K562 (cell line): ENCODE measurements at regions not wholly inside any gene's neighbourhood (a gene's known extent, or its start where the extent isn't known, plus 50 kb on each side); places are given as distances from the start of the nearest gene placed in this dataset.

ENCODE experiments used
- ATAC-seq: fragments of 200-7000 bp; cut with Tn5 transposase; 3 replicates; pipeline ENCODE4 v1.9.1; 2020; ENCODE audit warnings: moderate library complexity
- BruUV-seq: library from RNA; stranded (reverse); fragments of 400-500 nt; replicated peaks from 2 replicates; lab custom pipeline; 2021; lab: Mats Ljungman, UMichigan
- CTCF ChIA-PET: fragments of 300-600 bp; formaldehyde crosslinking; extraction: SDS; loops from one replicate; lab custom pipeline; 2021; ENCODE audit warnings: low intra/inter-chr PET ratio; lab: Yijun Ruan, JAX
- POLR2A ChIA-PET: fragments of 300-600, 350-650 bp; sonication (Branson Sonifier 250); formaldehyde crosslinking; extraction: SDS; loops from one replicate; lab custom pipeline; 2021; ENCODE audit warnings: antibody characterized with exemption, inconsistent platforms; lab: Yijun Ruan, JAX
- DNase-seq, 4 experiments: peaks; one replicate each; pipeline versions ENCODE4 v3.0.0 to v3.0.0-alpha.2; 2011 to 2018; ENCODE audit warnings: low spot score in 3 of 4, mixed read lengths in 3 of 4; ENCODE audit errors: extremely low read depth in 1 of 4
- FAIRE-seq: peaks from 2 replicates; lab custom pipeline; 2011; peaks lifted over from hg19 to GRCh38; lab: Jason Lieb, UNC
- H2AFZ ChIP-seq: 2 replicates; pipeline ENCODE4 v1.6.0; 2011; ENCODE audit warnings: low read depth, low read length, control low read depth, inconsistent platforms
- H3K27ac ChIP-seq: fragments of 200-600 bp; 3 replicates; pipeline ENCODE4 v1.8.0; 2011; ENCODE audit warnings: low read depth, mild to moderate bottlenecking, control low read depth, inconsistent platforms, low read length, moderate library complexity, mixed read lengths; ENCODE audit errors: extremely low read depth
- H3K27me3 ChIP-seq, 2 experiments: fragments of 300-600 bp in 1 of 2; 2 replicates in 1 of 2; 3 replicates in 1 of 2; pipeline versions ENCODE4 v1.6.0 to v1.8.0; 2011; ENCODE audit warnings: inconsistent platforms in 2 of 2, low read length in 2 of 2, mild to moderate bottlenecking in 1 of 2, mixed read lengths in 1 of 2, moderate library complexity in 1 of 2; ENCODE audit not compliant: control insufficient read depth in 2 of 2, insufficient read depth in 2 of 2
- H3K36me3 ChIP-seq: fragments of 300-600 bp; 3 replicates; pipeline ENCODE4 v1.8.0; 2011; ENCODE audit warnings: mild to moderate bottlenecking, low read length, inconsistent platforms; ENCODE audit not compliant: control insufficient read depth, insufficient read depth
- H3K4me1 ChIP-seq, 2 experiments: fragments of 200-600 bp in 1 of 2; replicated peaks in 1 of 2; 2 replicates in 1 of 2; 3 replicates in 1 of 2; pipeline versions ENCODE4 v1.5.1 to v1.8.0; 2011; ENCODE audit warnings: inconsistent platforms in 2 of 2, low read length in 2 of 2, mild to moderate bottlenecking in 1 of 2, mixed read lengths in 1 of 2, moderate library complexity in 1 of 2; ENCODE audit not compliant: control insufficient read depth in 2 of 2, insufficient read depth in 2 of 2
- H3K4me2 ChIP-seq: 2 replicates; pipeline ENCODE4 v1.6.1; 2011; ENCODE audit warnings: low read length, control low read depth, inconsistent platforms, mixed read lengths; ENCODE audit not compliant: insufficient read depth
- H3K4me3 ChIP-seq: fragments of 200-600 bp; sonication (generic), shearing (Covaris generic); 2 replicates; pipeline ENCODE4 v1.5.1; 2016; ENCODE audit warnings: control low read depth, inconsistent platforms
- H3K79me2 ChIP-seq: fragments of 200-600 bp; 3 replicates; pipeline ENCODE4 v1.8.0; 2011; ENCODE audit warnings: low read length, inconsistent platforms; ENCODE audit not compliant: control insufficient read depth, insufficient read depth
- H3K9ac ChIP-seq, 2 experiments: 2 replicates each; pipeline versions ENCODE4 v1.6.0 to v1.6.1; 2011; ENCODE audit warnings: low read depth in 2 of 2, low read length in 2 of 2, control low read depth in 1 of 2, inconsistent platforms in 1 of 2, mild to moderate bottlenecking in 1 of 2, mixed read lengths in 1 of 2; ENCODE audit not compliant: insufficient read depth in 1 of 2
- H3K9me1 ChIP-seq: one replicate; pipeline ENCODE4 v1.6.0; 2011; ENCODE audit warnings: inconsistent platforms, mild to moderate bottlenecking, low read length, moderate library complexity; ENCODE audit not compliant: control insufficient read depth, insufficient read depth
- H3K9me3 ChIP-seq: replicated peaks from 2 replicates; pipeline ENCODE4 v1.5.1; 2011; ENCODE audit warnings: low read depth, low read length, inconsistent platforms; ENCODE audit not compliant: control insufficient read depth, insufficient read depth
- H4K20me1 ChIP-seq: replicated peaks from 2 replicates; pipeline ENCODE4 v1.6.1; 2011; ENCODE audit warnings: low read length, inconsistent platforms, mixed read lengths; ENCODE audit not compliant: control insufficient read depth, insufficient read depth
- CBFA2T2 ChIP-seq: fragments of 450-650 bp; conservative IDR thresholded peaks from 2 replicates; pipeline ENCODE4 v1.6.1; 2017; ENCODE audit warnings: mild to moderate bottlenecking
- CTCF ChIP-seq, 3 experiments: IDR thresholded peaks in 2 of 3; conservative IDR thresholded peaks in 1 of 3; 2 replicates each; pipeline ENCODE4 v1.5.1; 2011 to 2012; ENCODE audit warnings: low read length in 3 of 3, mild to moderate bottlenecking in 3 of 3, control low read depth in 2 of 3, improper control_type of control experiment in 1 of 3, inconsistent platforms in 1 of 3, low read depth in 1 of 3, mixed read lengths in 1 of 3, moderate library complexity in 1 of 3; ENCODE audit not compliant: insufficient read depth in 2 of 3
- HIVEP1 ChIP-seq: fragments of 250-450 bp; sonication (Bioruptor Pico); IDR thresholded peaks from 2 replicates; pipeline ENCODE4 v1.4.0; 2020; ENCODE audit warnings: mild to moderate bottlenecking
- ILF3 ChIP-seq: fragments of 450-650 bp; IDR thresholded peaks from 2 replicates; pipeline ENCODE4 v1.6.1; 2018; ENCODE audit warnings: antibody characterized with exemption, mild to moderate bottlenecking, moderate library complexity, borderline replicate concordance
- NCOA6 ChIP-seq: fragments of 450-650 bp; IDR thresholded peaks from 2 replicates; pipeline ENCODE4 v1.6.1; 2017; ENCODE audit warnings: mild to moderate bottlenecking
- PYGO2 ChIP-seq: fragments of 450-650 bp; IDR thresholded peaks from 2 replicates; pipeline ENCODE4 v1.6.1; 2016; ENCODE audit warnings: mild to moderate bottlenecking, missing genetic modification characterization, moderate library complexity, missing compliant biosample characterization
- RHOXF2B ChIP-seq: fragments of 250-450 bp; sonication (Bioruptor Pico); conservative IDR thresholded peaks from 2 replicates; pipeline ENCODE4 v1.5.1; 2021
- ZNF551 ChIP-seq: fragments of 250-450 bp; sonication (Bioruptor Pico); IDR thresholded peaks from 2 replicates; pipeline ENCODE4 v1.5.0; 2021; ENCODE audit warnings: mild to moderate bottlenecking, moderate library complexity
- WGBS: fragments of 100-300 bp; shearing (Covaris generic); methylation state at CpG from one replicate; pipeline ENCODE4 v1.1.6; 2016; ENCODE audit warnings: low coverage, mixed read lengths; ENCODE audit not compliant: insufficient coverage; ENCODE audit errors: missing lambda C conversion rate; 5-methylcytosine and 5-hydroxymethylcytosine counted together
- in situ Hi-C: fragments of 300-500 bp; cut with MboI; formaldehyde crosslinking; loops from 4 replicates; pipeline ENCODE4 v1.15.0; 2018; ENCODE audit warnings: inconsistent platforms, mixed read lengths
- intact Hi-C: fragments of 100-400 bp; cut with micrococcal nuclease; formaldehyde crosslinking; loops from 2 replicates; pipeline ENCODE4 v1.14.2; 2022
- TF ChIP-seq, protein P1 (sequence below): fragments of 250-450 bp; sonication (Bioruptor Pico); IDR thresholded peaks from 2 replicates; pipeline ENCODE4 v1.5.0; 2020; ENCODE audit warnings: mild to moderate bottlenecking, borderline replicate concordance

DNA sequence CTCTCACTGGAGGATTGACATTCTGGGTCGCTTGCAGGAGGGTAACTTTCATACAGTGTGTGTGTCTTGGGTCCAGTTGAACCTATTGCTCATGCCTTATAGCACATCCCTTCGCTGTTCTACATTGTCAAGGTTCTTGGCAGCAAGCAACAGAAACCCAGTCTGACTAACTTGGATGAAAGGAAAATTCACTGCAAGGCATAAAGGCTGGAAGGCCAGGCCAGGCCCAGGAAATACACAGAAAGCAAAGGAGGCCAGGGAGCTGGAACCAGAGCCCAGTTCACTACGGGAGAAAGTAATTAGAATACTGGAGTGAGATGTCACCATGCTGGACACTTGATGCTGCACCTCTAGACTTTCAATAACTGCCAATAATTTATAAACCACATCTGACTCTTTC, 353.8 kb upstream of the GATB start:
- intact Hi-C loops (no loop called here), in situ Hi-C loops (no loop called here)
- FAIRE-seq (no peak), ATAC-seq (no peak), DNase-seq (no peak)
- ChIA-PET POLR2A (interaction anchor here (0.5 kb wide), 1 partner anchor 276 kb away, joined by 3 read pairs; no protein-coding TSS in a partner anchor), CTCF (no interaction called here)
- Histone ChIP-seq H3K36me3 (no peaks in the 10 kb centered on the region), H3K9me1 (no peaks in the 10 kb centered on the region), H3K9me3 (no peaks in the 10 kb centered on the region), H3K4me3 (no peak overlapping the region), H3K27ac (no peak overlapping the region), H3K9ac (no peak overlapping the region), H3K27me3 (peaks cover 8 to 39% of the 10 kb centered on the region in 2 experiments; a peak in 4 of 5 replicates), H3K4me1 (no peaks in the 10 kb centered on the region), H3K4me2 (no peak overlapping the region), H2AFZ (no peak overlapping the region), H4K20me1 (no peaks in the 10 kb centered on the region), H3K79me2 (no peaks in the 10 kb centered on the region)
- WGBS = 0% methylated on average over 3 of the region's 3 CpGs
- no peak for TF ChIP-seq HIVEP1 (CRISPR knock-in tag)
- no TSS peak for BruUV-seq

DNA sequence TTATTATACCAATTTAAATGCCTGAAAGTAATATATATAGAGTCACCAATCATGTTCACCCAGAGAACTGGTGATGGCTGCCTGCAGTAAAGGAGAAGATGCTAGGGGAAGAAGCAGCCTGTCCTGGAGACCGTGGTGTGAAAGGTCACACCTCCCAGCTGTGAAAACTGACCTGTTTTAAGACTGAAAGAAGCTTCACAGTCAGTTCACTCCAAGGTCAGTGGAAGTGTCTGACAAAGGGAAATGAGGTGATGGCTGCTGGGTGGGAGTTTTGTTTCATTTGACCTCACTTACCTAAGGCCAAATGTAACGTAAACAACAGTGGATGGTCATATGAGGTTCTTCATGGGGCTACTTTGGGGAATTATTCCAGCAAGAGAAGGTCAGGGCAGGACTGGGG, 352.1 kb upstream of the GATB start:
- H3K27me3 ChIP-seq = peaks cover 5 to 27% of the 10 kb centered on the region in 2 experiments; a peak in 4 of 5 replicates
- no peaks in the 10 kb centered on the region for H3K4me1 ChIP-seq
- no TSS peak for BruUV-seq
- in situ Hi-C loops = no loop called here
- no peak overlapping the region for H3K4me2 ChIP-seq
- no peak overlapping the region for H2AFZ ChIP-seq
- H3K36me3 ChIP-seq = no peaks in the 10 kb centered on the region
- ATAC-seq (no peak), FAIRE-seq (no peak), DNase-seq (no peak)
- ChIA-PET POLR2A (interaction anchor here (0.8 kb wide), 1 partner anchor 15 kb away, joined by 3 read pairs; no protein-coding TSS in a partner anchor), CTCF (no interaction called here)
- no peak overlapping the region for H3K4me3 ChIP-seq
- intact Hi-C loops = no loop called here
- no peaks in the 10 kb centered on the region for H3K9me1 ChIP-seq
- H3K27ac ChIP-seq = no peak overlapping the region
- no peak overlapping the region for H3K9ac ChIP-seq
- no peaks in the 10 kb centered on the region for H3K9me3 ChIP-seq
- WGBS = 0% methylated on average over 2 of the region's 2 CpGs
- no peaks in the 10 kb centered on the region for H4K20me1 ChIP-seq
- no peaks in the 10 kb centered on the region for H3K79me2 ChIP-seq
- TF ChIP-seq RHOXF2B (CRISPR knock-in tag) = no peak
- no peak for TF ChIP-seq CBFA2T2
- no peak for TF ChIP-seq ZNF551 (CRISPR knock-in tag)
- TF ChIP-seq, protein P1, sequence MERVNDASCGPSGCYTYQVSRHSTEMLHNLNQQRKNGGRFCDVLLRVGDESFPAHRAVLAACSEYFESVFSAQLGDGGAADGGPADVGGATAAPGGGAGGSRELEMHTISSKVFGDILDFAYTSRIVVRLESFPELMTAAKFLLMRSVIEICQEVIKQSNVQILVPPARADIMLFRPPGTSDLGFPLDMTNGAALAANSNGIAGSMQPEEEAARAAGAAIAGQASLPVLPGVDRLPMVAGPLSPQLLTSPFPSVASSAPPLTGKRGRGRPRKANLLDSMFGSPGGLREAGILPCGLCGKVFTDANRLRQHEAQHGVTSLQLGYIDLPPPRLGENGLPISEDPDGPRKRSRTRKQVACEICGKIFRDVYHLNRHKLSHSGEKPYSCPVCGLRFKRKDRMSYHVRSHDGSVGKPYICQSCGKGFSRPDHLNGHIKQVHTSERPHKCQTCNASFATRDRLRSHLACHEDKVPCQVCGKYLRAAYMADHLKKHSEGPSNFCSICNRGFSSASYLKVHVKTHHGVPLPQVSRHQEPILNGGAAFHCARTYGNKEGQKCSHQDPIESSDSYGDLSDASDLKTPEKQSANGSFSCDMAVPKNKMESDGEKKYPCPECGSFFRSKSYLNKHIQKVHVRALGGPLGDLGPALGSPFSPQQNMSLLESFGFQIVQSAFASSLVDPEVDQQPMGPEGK (CRISPR knock-in tag) = no peak
- no peak for TF ChIP-seq PYGO2
- TF ChIP-seq CTCF (IDR thresholded peaks at IDR 0.05 in 2 of 3, conservative IDR thresholded peaks at IDR 0.05 in 1 of 3; ENCODE audit: insufficient read depth in 2 of 3, low read depth in 1 of 3, low read length in 3 of 3) = no peak
- TF ChIP-seq NCOA6 = no peak
- no peak for TF ChIP-seq ILF3
